Activated CD4-positive, alpha-beta T cell treated with anti-CD3 and anti-CD28 coated beads for 24 hours (primary cell): ENCODE measurements at regions not wholly inside any gene's neighbourhood (a gene's known extent, or its start where the extent isn't known, plus 50 kb on each side); places are given as distances from the start of the nearest gene placed in this dataset.
"Not testable (repeated sequence)": the region's sequence is repeated elsewhere in the genome, so short reads cannot be mapped to it uniquely, and the experiment has no call there.

ENCODE experiments used
- DNase-seq, 2 donors: peaks; one replicate each; pipeline ENCODE4 v3.0.0-alpha.2; 2020; ENCODE audit warnings: low read depth in 2 of 2

DNA sequence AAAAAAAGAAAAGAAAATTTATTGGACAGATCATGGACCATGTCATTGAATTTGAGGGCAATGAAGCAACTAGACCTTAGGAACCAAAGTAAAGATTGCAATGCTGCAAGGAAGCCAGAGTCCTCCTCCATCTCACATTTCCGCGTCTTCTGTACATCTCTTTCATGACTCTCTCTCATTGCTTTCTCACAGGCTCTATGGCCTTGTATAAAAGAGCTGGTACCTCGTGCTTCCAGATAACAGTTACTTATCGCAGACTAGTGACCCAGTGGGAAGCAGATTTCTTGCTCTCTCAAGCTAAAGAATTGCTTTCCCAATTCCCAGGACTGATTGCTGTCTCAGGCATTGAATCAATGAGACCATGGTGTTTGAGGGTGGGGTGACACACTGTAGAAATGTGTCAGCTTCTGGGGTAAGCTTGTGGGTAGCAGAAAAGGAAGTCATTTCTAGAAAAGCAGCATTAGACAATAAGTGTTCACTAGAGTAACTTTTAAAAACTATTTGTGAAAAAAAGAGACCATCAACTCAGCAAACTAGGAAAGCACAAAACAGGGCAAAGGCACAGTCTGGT, 635.3 kb downstream of the UTRN start:
- no peak for DNase-seq

GRCh38 chr6:144921206-144921975, 636.3 kb downstream of the UTRN start:
- no peak for DNase-seq

GRCh38 chr6:144922120-144922722, 637.1 kb downstream of the UTRN start:
- no peak for DNase-seq

- not testable (repeated sequence) for DNase-seq
Measured at GRCh38 chr6:144922771-144923490, 637.8 kb downstream of the UTRN start.

GRCh38 chr6:144923491-144923787, 638.3 kb downstream of the UTRN start:
- not testable (repeated sequence) for DNase-seq

GRCh38 chr6:144928847-144929246, 643.7 kb downstream of the UTRN start:
- no peak for DNase-seq

- no peak for DNase-seq
Measured at GRCh38 chr6:144929262-144929661, 644.1 kb downstream of the UTRN start.

DNA sequence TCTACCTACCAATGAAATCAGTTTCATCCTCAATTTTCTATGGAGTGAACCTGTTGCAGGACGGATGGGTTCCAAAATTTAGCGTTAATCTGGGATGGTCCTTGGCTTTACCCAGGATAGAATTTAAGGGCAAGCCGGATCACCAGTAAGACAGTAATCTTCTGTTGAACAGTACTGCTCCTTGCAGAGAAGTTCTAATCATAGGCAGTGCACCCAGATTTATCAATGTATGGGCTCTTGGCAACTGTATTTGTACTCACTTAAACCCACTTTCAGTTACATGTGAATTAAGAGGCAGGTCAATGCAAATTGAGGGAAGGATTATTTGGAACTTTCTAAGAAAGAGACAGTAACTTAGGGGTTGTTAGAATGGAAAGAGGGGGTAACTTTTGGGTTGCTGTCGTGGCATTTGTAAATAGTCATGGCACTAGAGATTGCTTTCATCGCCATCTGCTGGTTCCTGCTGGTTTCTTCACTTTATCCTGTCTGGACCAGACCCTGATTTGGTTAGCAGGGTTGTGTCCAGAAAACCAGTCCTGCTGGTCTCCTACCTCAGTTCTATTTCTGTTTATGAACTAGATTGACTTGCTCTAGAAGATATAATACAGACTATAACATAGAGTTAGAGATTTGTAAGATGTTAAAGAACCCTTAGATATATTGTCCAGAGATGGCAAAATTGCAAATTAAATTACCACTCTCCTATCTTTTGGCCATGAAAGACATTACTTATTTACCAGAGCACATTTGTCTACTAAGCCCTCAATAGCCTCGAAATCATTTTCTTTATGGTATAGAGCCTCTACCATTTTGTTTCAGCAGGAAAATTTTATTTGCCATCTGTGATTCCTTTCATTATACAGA, 646.3 kb downstream of the UTRN start:
- DNase-seq = peak; percentile 6 to 10

DNA sequence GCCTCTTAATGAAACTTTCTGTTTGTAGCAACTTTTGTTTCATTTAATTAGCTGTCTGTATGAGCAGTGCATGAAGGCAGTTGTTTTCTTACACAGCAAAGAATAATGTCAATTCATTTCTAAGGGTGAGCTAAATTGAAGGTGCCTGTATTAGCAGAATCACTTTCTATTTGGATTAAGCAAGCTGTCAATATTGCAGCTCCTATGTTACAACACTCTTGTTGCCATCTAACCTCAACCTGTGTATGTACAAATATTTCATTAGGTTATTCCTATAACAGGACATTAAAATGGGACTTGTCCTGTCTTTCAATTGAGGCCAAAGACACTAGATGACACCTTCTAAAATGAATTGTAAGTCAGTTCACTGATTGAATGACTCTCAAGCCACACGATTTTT, 647.5 kb downstream of the UTRN start:
- DNase-seq = no peak

GRCh38 chr6:144935181-144935580, 650.0 kb downstream of the UTRN start:
- no peak for DNase-seq

DNA sequence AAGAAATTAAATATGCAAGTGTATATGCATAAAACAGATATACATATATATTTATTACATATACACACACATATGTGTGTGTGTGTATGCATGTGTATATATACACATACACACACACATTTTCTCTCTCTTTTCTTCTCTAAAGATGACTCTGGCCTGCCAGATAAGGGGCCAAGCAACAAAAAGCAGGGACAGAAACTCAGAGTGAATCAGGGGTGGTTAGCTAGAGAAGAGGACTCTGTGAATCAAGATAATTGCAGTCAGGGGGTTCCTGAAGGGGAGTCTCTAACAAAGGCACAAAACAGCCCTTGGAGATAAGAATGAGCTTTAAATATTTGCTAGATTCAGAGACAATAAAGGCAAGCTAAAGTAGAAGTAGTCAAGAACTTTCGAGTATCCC, 650.5 kb downstream of the UTRN start:
- DNase-seq = no peak

DNA sequence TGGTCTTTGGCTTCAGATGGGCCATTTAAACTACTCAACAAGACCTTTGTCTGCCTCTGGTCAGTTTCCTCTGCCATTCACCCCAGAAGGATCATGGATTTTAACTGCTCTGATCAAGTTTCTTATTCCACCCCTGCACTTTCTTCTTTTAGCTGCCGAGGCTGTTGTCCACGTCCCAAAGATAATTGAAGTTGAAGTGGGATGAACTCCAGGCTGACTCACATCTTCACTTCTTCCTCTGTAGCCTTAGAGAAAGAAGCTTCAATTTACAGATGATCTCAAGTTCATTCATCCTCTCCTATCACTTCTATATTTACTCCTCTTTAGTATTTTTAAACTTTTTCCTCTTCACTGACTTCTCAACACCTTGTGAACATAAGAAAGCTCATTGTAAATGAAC, 651.6 kb downstream of the UTRN start:
- DNase-seq = no peak

- no peak for DNase-seq
Measured at GRCh38 chr6:144939921-144940320, 654.8 kb downstream of the UTRN start.

GRCh38 chr6:144944106-144944505, 659.0 kb downstream of the UTRN start:
- no peak for DNase-seq

DNA sequence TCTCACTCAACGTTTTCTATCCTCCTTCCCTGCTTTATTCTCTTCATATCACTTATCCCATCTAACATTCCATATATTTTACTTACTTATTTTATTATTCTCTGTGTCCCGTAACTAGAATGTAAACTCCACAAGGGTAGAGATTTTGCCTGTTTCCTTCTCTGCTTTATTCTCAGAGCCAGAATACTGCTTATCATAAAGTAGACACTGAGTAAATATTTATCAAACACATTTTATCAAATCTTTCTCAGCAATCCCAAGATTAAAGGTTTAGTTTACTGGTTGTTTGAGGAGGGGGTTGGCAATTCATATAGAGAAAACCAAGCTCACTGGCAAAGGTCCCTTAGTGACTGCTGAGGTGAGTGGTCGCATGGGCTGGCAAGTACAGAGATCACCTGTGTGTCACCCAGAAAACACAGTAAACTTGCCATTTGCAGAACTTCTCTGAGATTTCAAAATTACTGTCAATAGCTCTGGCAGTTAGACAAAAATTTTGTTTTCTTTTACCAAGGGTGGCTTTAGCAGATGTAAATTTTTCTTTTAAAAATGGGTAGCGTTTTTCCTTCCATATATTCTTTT, 662.4 kb downstream of the UTRN start:
- no peak for DNase-seq

DNA sequence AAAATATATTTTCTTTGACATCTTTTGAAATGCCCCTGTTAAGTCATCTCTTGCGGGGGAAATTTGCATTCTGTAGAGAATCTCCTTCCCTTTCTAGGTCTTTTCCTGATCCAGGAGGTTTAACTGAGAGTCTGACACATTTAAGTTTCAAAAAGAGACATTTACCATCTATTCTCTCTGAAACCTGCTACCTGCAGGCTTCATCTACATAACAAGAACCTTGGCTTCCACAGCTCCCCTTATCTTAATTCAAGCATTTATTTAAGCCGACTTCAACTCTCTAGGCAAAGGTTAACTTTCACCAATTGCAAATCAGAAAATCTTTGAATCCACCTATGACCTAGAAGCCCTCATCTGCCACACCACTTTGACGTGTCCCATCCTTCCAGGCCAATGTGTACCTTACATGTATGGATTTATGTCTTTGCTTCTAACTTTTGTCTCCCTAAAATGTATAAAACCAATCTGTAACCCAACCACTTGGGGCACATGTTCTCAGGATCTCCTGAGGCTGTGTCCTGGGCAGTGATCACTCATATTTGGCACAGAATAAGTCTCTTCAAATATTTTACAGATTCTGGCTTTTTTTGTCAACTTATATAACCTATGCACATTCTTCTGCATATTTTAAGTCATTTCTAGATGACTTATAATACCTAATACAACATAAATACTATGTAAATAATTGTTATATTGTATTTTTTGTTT, 666.7 kb downstream of the UTRN start:
- no peak for DNase-seq

GRCh38 chr6:144952456-144953240, 667.5 kb downstream of the UTRN start:
- DNase-seq = no peak

DNA sequence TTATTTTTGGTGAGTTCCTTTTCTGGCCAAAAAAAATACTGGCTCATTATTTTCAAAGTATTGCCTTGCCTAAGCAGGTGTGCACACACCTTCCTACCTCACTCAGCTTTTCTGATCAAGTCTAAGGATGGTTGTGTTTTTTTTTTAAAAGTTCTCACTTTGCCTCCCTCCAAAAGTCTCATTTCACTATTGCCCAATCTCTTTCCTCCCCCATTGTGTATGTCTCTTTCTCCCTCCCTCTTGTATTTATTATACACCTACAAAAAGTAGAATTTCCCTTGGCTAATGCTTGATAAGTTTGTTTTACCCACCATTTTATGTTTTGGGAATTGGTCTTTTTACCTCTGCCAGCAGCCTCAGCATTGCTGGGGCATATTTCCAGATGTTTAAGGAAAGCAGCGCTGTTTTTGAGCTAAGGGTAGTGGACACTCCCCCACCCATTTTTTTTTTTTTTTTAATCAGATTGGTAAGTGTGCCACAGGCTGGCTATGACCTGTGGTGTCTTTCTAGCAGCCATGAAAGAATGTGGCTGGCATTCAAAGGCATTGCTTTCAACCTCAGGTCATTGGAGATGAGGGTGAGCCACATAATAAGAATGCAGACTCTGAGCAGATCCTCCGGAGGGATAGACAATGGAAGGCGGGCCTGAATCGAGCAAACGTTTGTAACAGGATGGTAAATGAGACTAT, 668.6 kb downstream of the UTRN start:
- DNase-seq = no peak

GRCh38 chr6:144954241-144954556, 669.1 kb downstream of the UTRN start:
- no peak for DNase-seq

DNA sequence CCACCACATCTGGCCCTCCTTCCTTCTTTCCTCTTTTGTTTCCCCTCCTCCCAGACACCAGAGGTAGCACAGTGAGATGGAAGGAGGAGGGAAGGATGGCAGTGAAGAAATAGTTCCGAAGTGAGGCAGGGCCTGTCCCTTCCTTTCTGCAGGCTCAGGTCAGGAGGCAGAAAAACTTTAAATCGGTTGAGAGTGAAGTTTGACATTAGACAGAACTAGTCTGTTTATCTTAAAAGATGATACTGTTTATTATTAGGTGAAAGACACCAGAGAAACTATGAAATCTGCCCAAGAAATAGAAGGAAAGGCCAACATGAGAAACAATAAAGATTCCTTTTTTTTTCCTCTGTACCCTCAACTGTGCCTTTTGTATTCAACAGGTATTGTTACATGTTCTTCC, 670.3 kb downstream of the UTRN start:
- DNase-seq = no peak
